ENCODE measurements at regions not wholly inside any gene's neighbourhood (a gene's known extent, or its start where the extent isn't known, plus 50 kb on each side); places are given as distances from the start of the nearest gene placed in this dataset.

DNA sequence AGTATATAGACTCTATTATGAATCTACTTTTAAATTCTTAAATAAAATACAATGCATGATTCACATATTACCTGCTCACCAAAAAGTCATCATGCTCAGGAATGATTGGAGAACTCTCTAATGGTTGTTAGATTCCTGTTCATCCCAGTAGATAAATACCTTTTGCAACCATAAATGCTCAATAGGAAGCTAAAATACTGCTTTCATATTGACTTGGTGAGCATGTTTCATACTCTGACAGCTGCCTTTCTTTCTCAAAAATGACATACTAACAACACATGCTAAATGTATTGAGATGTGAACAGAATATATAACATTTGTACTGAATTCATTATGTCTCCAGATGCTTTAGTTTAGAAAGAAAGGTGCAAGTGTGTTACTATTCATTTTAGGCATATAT is 79.6 kb upstream of the SLCO6A1 start:
- Histone ChIP-seq H3K9ac (ENCODE audit: low read length) (no peak overlapping the region), H3K27ac (ENCODE audit: low read length in 2 of 2) (no peak overlapping the region), H3K27me3 (replicated peaks in 1 of 4; ENCODE audit: control extremely low read depth in 1 of 4, control insufficient read depth in 3 of 4, insufficient read depth in 4 of 4, low read length in 3 of 4) (no peaks in the 10 kb centered on the region), H4K20me1 (ENCODE audit: control insufficient read depth, insufficient read depth, low read length, poor library complexity, severe bottlenecking) (no peaks in the 10 kb centered on the region), H3K4me3 (ENCODE audit: control extremely low read depth in 1 of 5, extremely low read depth in 1 of 5, insufficient read depth in 1 of 5, low read depth in 2 of 5, low read length in 4 of 5) (no peak overlapping the region), H3K9me3 (ENCODE audit: control extremely low read depth in 1 of 3, control insufficient read depth in 2 of 3, insufficient read depth in 1 of 3, low read length in 2 of 3) (no peaks in the 10 kb centered on the region), H3K36me3 (replicated peaks in 1 of 2; ENCODE audit: control extremely low read depth in 1 of 2, control insufficient read depth in 1 of 2, extremely low read depth in 1 of 2, insufficient read depth in 2 of 2, low read length in 1 of 2) (no peaks in the 10 kb centered on the region), H3K79me2 (ENCODE audit: control insufficient read depth, insufficient read depth, low read length) (no peaks in the 10 kb centered on the region), H3K4me1 (ENCODE audit: control insufficient read depth in 2 of 2, insufficient read depth in 2 of 2, low read length in 2 of 2) (no peaks in the 10 kb centered on the region), H3K4me2 (replicated peaks; ENCODE audit: low read depth, low read length, poor library complexity, severe bottlenecking) (no peak overlapping the region), H2AFZ (ENCODE audit: insufficient read depth, low read depth, low read length, poor library complexity, severe bottlenecking) (no peak overlapping the region)
- H3K9me3 Mint-ChIP-seq (ENCODE audit: insufficient read depth), result no peaks in the 10 kb centered on the region
- DNase-seq, result no peak
- POLR2A ChIA-PET, result no interaction called here
- TF ChIP-seq, protein P1, sequence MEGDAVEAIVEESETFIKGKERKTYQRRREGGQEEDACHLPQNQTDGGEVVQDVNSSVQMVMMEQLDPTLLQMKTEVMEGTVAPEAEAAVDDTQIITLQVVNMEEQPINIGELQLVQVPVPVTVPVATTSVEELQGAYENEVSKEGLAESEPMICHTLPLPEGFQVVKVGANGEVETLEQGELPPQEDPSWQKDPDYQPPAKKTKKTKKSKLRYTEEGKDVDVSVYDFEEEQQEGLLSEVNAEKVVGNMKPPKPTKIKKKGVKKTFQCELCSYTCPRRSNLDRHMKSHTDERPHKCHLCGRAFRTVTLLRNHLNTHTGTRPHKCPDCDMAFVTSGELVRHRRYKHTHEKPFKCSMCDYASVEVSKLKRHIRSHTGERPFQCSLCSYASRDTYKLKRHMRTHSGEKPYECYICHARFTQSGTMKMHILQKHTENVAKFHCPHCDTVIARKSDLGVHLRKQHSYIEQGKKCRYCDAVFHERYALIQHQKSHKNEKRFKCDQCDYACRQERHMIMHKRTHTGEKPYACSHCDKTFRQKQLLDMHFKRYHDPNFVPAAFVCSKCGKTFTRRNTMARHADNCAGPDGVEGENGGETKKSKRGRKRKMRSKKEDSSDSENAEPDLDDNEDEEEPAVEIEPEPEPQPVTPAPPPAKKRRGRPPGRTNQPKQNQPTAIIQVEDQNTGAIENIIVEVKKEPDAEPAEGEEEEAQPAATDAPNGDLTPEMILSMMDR (IDR thresholded peaks at IDR 0.05), result no peak
- TF ChIP-seq EZH2 (IDR thresholded peaks at IDR 0.05; ENCODE audit: borderline replicate concordance, insufficient read depth, low read depth, low read length, poor library complexity, severe bottlenecking), result no peak
- H3K27me3 Mint-ChIP-seq, result peaks cover 3% of the 10 kb centered on the region
- intact Hi-C loops (cut with micrococcal nuclease), result no loop called here
- no peak overlapping the region for H3K27ac Mint-ChIP-seq
- H3K4me3 Mint-ChIP-seq, result no peak overlapping the region
- no peaks in the 10 kb centered on the region for H3K4me1 Mint-ChIP-seq
- ATAC-seq (ENCODE audit: low read depth), result no peak
- CTCF ChIA-PET, result no interaction called here

DNA sequence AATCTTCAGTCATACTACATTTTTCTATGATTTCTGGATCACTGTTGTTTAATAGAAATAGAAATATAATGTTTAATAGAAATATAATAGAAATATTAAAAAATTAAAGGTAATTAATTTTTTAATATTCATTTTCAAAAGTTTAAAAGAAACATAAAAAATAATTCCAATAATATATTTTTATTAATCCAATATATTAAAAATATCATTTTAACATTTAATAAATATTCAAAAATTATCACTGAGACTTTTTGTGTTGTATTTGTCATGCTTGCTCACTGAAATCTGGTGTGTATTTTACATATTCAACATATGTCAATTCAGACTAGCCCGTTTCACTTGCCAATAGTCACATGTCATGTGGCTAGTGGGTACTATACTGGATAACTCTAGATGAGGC is 80.6 kb upstream of the SLCO6A1 start:
- TF ChIP-seq, protein P1 (IDR thresholded peaks at IDR 0.05), result no peak
- no peak for TF ChIP-seq EZH2 (IDR thresholded peaks at IDR 0.05; ENCODE audit: borderline replicate concordance, insufficient read depth, low read depth, low read length, poor library complexity, severe bottlenecking)
- ChIA-PET CTCF (no interaction called here), POLR2A (no interaction called here)
- Histone ChIP-seq H2AFZ (ENCODE audit: insufficient read depth, low read depth, low read length, poor library complexity, severe bottlenecking) (no peak overlapping the region), H3K9ac (ENCODE audit: low read length) (no peak overlapping the region), H3K27me3 (replicated peaks in 1 of 4; ENCODE audit: control extremely low read depth in 1 of 4, control insufficient read depth in 3 of 4, insufficient read depth in 4 of 4, low read length in 3 of 4) (no peaks in the 10 kb centered on the region), H3K4me3 (ENCODE audit: control extremely low read depth in 1 of 5, extremely low read depth in 1 of 5, insufficient read depth in 1 of 5, low read depth in 2 of 5, low read length in 4 of 5) (no peak overlapping the region), H4K20me1 (ENCODE audit: control insufficient read depth, insufficient read depth, low read length, poor library complexity, severe bottlenecking) (no peaks in the 10 kb centered on the region), H3K9me3 (ENCODE audit: control extremely low read depth in 1 of 3, control insufficient read depth in 2 of 3, insufficient read depth in 1 of 3, low read length in 2 of 3) (no peaks in the 10 kb centered on the region), H3K4me1 (ENCODE audit: control insufficient read depth in 2 of 2, insufficient read depth in 2 of 2, low read length in 2 of 2) (no peaks in the 10 kb centered on the region), H3K79me2 (ENCODE audit: control insufficient read depth, insufficient read depth, low read length) (no peaks in the 10 kb centered on the region), H3K27ac (ENCODE audit: low read length in 2 of 2) (no peak overlapping the region), H3K36me3 (replicated peaks in 1 of 2; ENCODE audit: control extremely low read depth in 1 of 2, control insufficient read depth in 1 of 2, extremely low read depth in 1 of 2, insufficient read depth in 2 of 2, low read length in 1 of 2) (no peaks in the 10 kb centered on the region), H3K4me2 (replicated peaks; ENCODE audit: low read depth, low read length, poor library complexity, severe bottlenecking) (no peak overlapping the region)
- Mint-ChIP-seq H3K27me3 (peaks cover 3% of the 10 kb centered on the region), H3K27ac (no peak overlapping the region), H3K9me3 (ENCODE audit: insufficient read depth) (no peaks in the 10 kb centered on the region), H3K4me3 (no peak overlapping the region), H3K4me1 (no peaks in the 10 kb centered on the region)
- no peak for ATAC-seq (ENCODE audit: low read depth)
- intact Hi-C loops (cut with micrococcal nuclease), result no loop called here
- DNase-seq, result no peak
- WGBS (ENCODE audit: insufficient coverage), result no CpG with 5 or more reads among the region's 1 CpG

Measured in B cell (primary cell).